Tibial artery (tissue), 4 donors: ENCODE measurements at regions not wholly inside any gene's neighbourhood (a gene's known extent, or its start where the extent isn't known, plus 50 kb on each side); places are given as distances from the start of the nearest gene placed in this dataset.

Experiments
- DNase-seq, 2 donors: peaks; one replicate each; pipeline ENCODE4 v3.0.0-alpha.2; 2019
- H3K27ac ChIP-seq, 2 donors: fragments of 200-600 bp; sonication (generic) in 1 of 2; 1 replicate in 1 of 2; 2 replicates in 1 of 2; pipeline ENCODE4 v1.5.1; 2018 to 2019; ENCODE audit warnings: mild to moderate bottlenecking in 1 of 2
- H3K27me3 ChIP-seq, 2 donors: fragments of 200-600 bp; sonication (generic) in 1 of 2; one replicate each; pipeline versions ENCODE4 v1.5.1 to v1.6.0; 2016 to 2019
- H3K36me3 ChIP-seq, 3 donors: fragments of 200-600 bp; sonication (generic) in 2 of 3; one replicate each; pipeline ENCODE4 v1.5.1; 2016 to 2019; ENCODE audit warnings: mild to moderate bottlenecking in 2 of 3
- H3K4me1 ChIP-seq, 4 donors: fragments of 200-600 bp; sonication (generic) in 2 of 4; 1 replicate in 3 of 4; 2 replicates in 1 of 4; pipeline ENCODE4 v1.5.1; 2016 to 2019
- H3K4me3 ChIP-seq, 2 donors: fragments of 200-600 bp; sonication (generic) in 1 of 2; 1 replicate in 1 of 2; 2 replicates in 1 of 2; pipeline ENCODE4 v1.5.1; 2018 to 2019; ENCODE audit warnings: mild to moderate bottlenecking in 2 of 2
- H3K9me3 ChIP-seq, 3 donors: fragments of 200-600 bp; sonication (generic) in 1 of 3; one replicate each; pipeline ENCODE4 v1.5.1; 2016 to 2019
- CTCF ChIP-seq, 2 experiments: fragments of 200-600 bp in 1 of 2; fragments of 450-650 bp in 1 of 2; IDR thresholded peaks; one replicate each; pipeline ENCODE4 v1.5.1; 2017 to 2019; ENCODE audit warnings: antibody characterized with exemption in 2 of 2, mild to moderate bottlenecking in 1 of 2, moderate library complexity in 1 of 2
- intact Hi-C: fragments of 100-400 bp; cut with DNase I; formaldehyde crosslinking; loops from one replicate; pipeline ENCODE4 v1.15.0; 2023; ENCODE audit warnings: low total_unique reads

- no peaks in the 10 kb centered on the region for H3K27me3 ChIP-seq
- no peak for DNase-seq
- H3K9me3 ChIP-seq: no peaks in the 10 kb centered on the region
- intact Hi-C loops: no loop called here
- no peak overlapping the region for H3K4me3 ChIP-seq
- no peak overlapping the region for H3K27ac ChIP-seq
- no peaks in the 10 kb centered on the region for H3K36me3 ChIP-seq
- H3K4me1 ChIP-seq: peaks cover 0 to 22% (median 0%) of the 10 kb centered on the region in 4 donors
- no peak for TF ChIP-seq CTCF (IDR thresholded peaks at IDR 0.05)
Measured at GRCh38 chrX:9135901-9136510, 102.1 kb upstream of the FAM9B start.

- Histone ChIP-seq H3K36me3 (no peaks in the 10 kb centered on the region), H3K4me3 (no peak overlapping the region), H3K27me3 (no peaks in the 10 kb centered on the region), H3K27ac (no peak overlapping the region), H3K4me1 (peaks cover 0 to 22% (median 0%) of the 10 kb centered on the region in 4 donors), H3K9me3 (no peaks in the 10 kb centered on the region)
- TF ChIP-seq CTCF (IDR thresholded peaks at IDR 0.05): no peak
- intact Hi-C loops: no loop called here
- no peak for DNase-seq
Measured at GRCh38 chrX:9137152-9137551, 103.2 kb upstream of the FAM9B start.

GRCh38 chrX:9141496-9141895 is 107.6 kb upstream of the FAM9B start:
- H3K27ac ChIP-seq: no peak overlapping the region
- H3K4me1 ChIP-seq: no peaks in the 10 kb centered on the region
- no peak for TF ChIP-seq CTCF (IDR thresholded peaks at IDR 0.05)
- no peak overlapping the region for H3K4me3 ChIP-seq
- intact Hi-C loops: no loop called here
- H3K36me3 ChIP-seq: no peaks in the 10 kb centered on the region
- H3K9me3 ChIP-seq: no peaks in the 10 kb centered on the region
- no peaks in the 10 kb centered on the region for H3K27me3 ChIP-seq
- no peak for DNase-seq

- Histone ChIP-seq H3K4me3 (no peak overlapping the region), H3K4me1 (peaks cover 0 to 23% (median 2%) of the 10 kb centered on the region in 4 donors), H3K27ac (no peak overlapping the region), H3K27me3 (no peaks in the 10 kb centered on the region), H3K9me3 (no peaks in the 10 kb centered on the region), H3K36me3 (no peaks in the 10 kb centered on the region)
- intact Hi-C loops: no loop called here
- no peak for DNase-seq
- TF ChIP-seq CTCF (IDR thresholded peaks at IDR 0.05): no peak
Measured at GRCh38 chrX:9144701-9145241, 110.8 kb upstream of the FAM9B start.

- Histone ChIP-seq H3K4me1 (peaks cover 0 to 27% (median 2%) of the 10 kb centered on the region in 4 donors), H3K27ac (no peak overlapping the region), H3K36me3 (no peaks in the 10 kb centered on the region), H3K27me3 (no peaks in the 10 kb centered on the region), H3K4me3 (no peak overlapping the region), H3K9me3 (no peaks in the 10 kb centered on the region)
- intact Hi-C loops: no loop called here
- no peak for TF ChIP-seq CTCF (IDR thresholded peaks at IDR 0.05)
- DNase-seq: no peak
Measured at GRCh38 chrX:9146657-9147056, 112.7 kb upstream of the FAM9B start.
